ENCODE measurements at regions not wholly inside any gene's neighbourhood (a gene's known extent, or its start where the extent isn't known, plus 50 kb on each side); places are given as distances from the start of the nearest gene placed in this dataset.

- no peak for TF ChIP-seq CTCF (conservative IDR thresholded peaks at IDR 0.05 in 1 of 2, IDR thresholded peaks at IDR 0.05 in 1 of 2; ENCODE audit: extremely low read depth in 1 of 2, insufficient read depth in 1 of 2, low read depth in 1 of 2, low read length in 2 of 2)
- TF ChIP-seq EZH2 (IDR thresholded peaks at IDR 0.05; ENCODE audit: borderline replicate concordance, low read length): no peak
Observed at GRCh38 chr14:97155320-97155719, 358.1 kb downstream of the VRK1 start.

Data from mammary epithelial cell (primary cell).